Spleen (tissue), 11 donors: ENCODE measurements at regions not wholly inside any gene's neighbourhood (a gene's known extent, or its start where the extent isn't known, plus 50 kb on each side); places are given as distances from the start of the nearest gene placed in this dataset.

Experiments
- DNase-seq: peaks from one replicate; pipeline ENCODE4 v3.0.0-alpha.2; 2020
- H3K27ac ChIP-seq, 8 donors: fragments of 200-600 bp; sonication (generic) in 7 of 8; 1 replicate in 4 of 8; 2 replicates in 4 of 8; pipeline versions ENCODE4 v1.5.0 to v1.8.0; 2016 to 2021; ENCODE audit warnings: inconsistent platforms in 4 of 8, mild to moderate bottlenecking in 4 of 8, moderate library complexity in 1 of 8
- H3K27me3 ChIP-seq, 7 donors: fragments of 200-600 bp; sonication (generic) in 6 of 7; replicated peaks in 1 of 7; 1 replicate in 4 of 7; 2 replicates in 3 of 7; pipeline versions ENCODE4 v1.5.0 to v1.8.0; 2016 to 2021; ENCODE audit warnings: inconsistent platforms in 3 of 7, mild to moderate bottlenecking in 1 of 7
- H3K36me3 ChIP-seq, 6 donors: fragments of 200-600 bp; sonication (generic) in 5 of 6; 1 replicate in 4 of 6; 2 replicates in 2 of 6; pipeline versions ENCODE4 v1.5.0 to v1.8.0; 2016 to 2021; ENCODE audit warnings: inconsistent platforms in 2 of 6
- H3K4me1 ChIP-seq, 6 donors: fragments of 200-600 bp; sonication (generic) in 5 of 6; 1 replicate in 3 of 6; 2 replicates in 3 of 6; pipeline versions ENCODE4 v1.5.0 to v1.8.0; 2016 to 2021; ENCODE audit warnings: inconsistent platforms in 3 of 6
- H3K4me3 ChIP-seq, 8 donors: fragments of 200-600 bp; sonication (generic) in 7 of 8; 1 replicate in 4 of 8; 2 replicates in 4 of 8; pipeline versions ENCODE4 v1.5.0 to v1.8.0; 2016 to 2021; ENCODE audit warnings: inconsistent platforms in 4 of 8, mild to moderate bottlenecking in 4 of 8, moderate library complexity in 2 of 8
- H3K9me3 ChIP-seq, 8 donors: fragments of 200-600 bp; sonication (generic) in 7 of 8; 1 replicate in 4 of 8; 2 replicates in 4 of 8; pipeline versions ENCODE4 v1.5.0 to v1.8.0; 2016 to 2021; ENCODE audit warnings: inconsistent platforms in 4 of 8
- CTCF ChIP-seq, 11 experiments: fragments of 200-600 bp in 7 of 11; fragments of 450-650 bp in 4 of 11; sonication (generic) in 4 of 11; IDR thresholded peaks in 8 of 11; conservative IDR thresholded peaks in 3 of 11; 1 replicate in 7 of 11; 2 replicates in 4 of 11; pipeline versions ENCODE4 v1.4.0 to v1.8.0; 2016 to 2021; ENCODE audit warnings: antibody characterized with exemption in 11 of 11, inconsistent platforms in 4 of 11, mild to moderate bottlenecking in 1 of 11
- POLR2A ChIP-seq, 3 donors: fragments of 450-650 bp; IDR thresholded peaks; one replicate each; pipeline ENCODE4 v1.5.1; 2017; ENCODE audit warnings: antibody characterized with exemption in 3 of 3, mild to moderate bottlenecking in 1 of 3
- POLR2AphosphoS5 ChIP-seq, 3 donors: sonication (generic); formaldehyde crosslinking; IDR thresholded peaks; one replicate each; pipeline ENCODE4 v1.5.1; 2017; ENCODE audit warnings: antibody characterized with exemption in 3 of 3
- WGBS, 5 donors: extraction: QIAGEN DNeasy Blood & Tissue Kit in 3 of 5; methylation state at CpG; one replicate each; pipeline versions ENCODE4 v1.1.5 to v1.1.7; 2013 to 2018; 5-methylcytosine and 5-hydroxymethylcytosine counted together
- intact Hi-C: fragments of 100-400 bp; cut with DNase I; formaldehyde crosslinking; loops from one replicate; pipeline ENCODE4 v1.15.0; 2023; ENCODE audit warnings: low total_unique reads
- donor health status: healthy with polysubstance abuse.
- donor health status: DM: no; HTN: no; CAD: no; lungs with moderate emphysema.
- donor health status: DM: no; HTN: no; CAD: no.
- donor health status: Bipolar disorder and iron deficiency.
- donor health status: healthy.
- donor health status: DM: no; HTN: no; CAD: no.
- donor health status: DM: yes; HTN: yes; CAD: no.

- no peaks in the 10 kb centered on the region for H3K36me3 ChIP-seq
- WGBS, 5 donors = 10 to 25% (median 17%) methylated on average over 1 of the region's 1 CpG
- intact Hi-C loops = no loop called here
- no peak overlapping the region for H3K27ac ChIP-seq
- H3K4me3 ChIP-seq = no peak overlapping the region
- TF ChIP-seq POLR2A (IDR thresholded peaks at IDR 0.05) = no peak
- no peak for TF ChIP-seq CTCF (IDR thresholded peaks at IDR 0.05 in 8 of 11, conservative IDR thresholded peaks at IDR 0.05 in 3 of 11)
- no peaks in the 10 kb centered on the region for H3K27me3 ChIP-seq
- peaks cover 0 to 41% (median 24%) of the 10 kb centered on the region in 8 donors for H3K9me3 ChIP-seq
- no peaks in the 10 kb centered on the region for H3K4me1 ChIP-seq
- no peak for DNase-seq
Measured at GRCh38 chr4:177128306-177128705, 181.4 kb upstream of the NEIL3 start.

- H3K4me3 ChIP-seq = no peak overlapping the region
- intact Hi-C loops = no loop called here
- no peak for DNase-seq
- no peak overlapping the region for H3K27ac ChIP-seq
- H3K27me3 ChIP-seq = no peaks in the 10 kb centered on the region
- H3K4me1 ChIP-seq = no peaks in the 10 kb centered on the region
- H3K36me3 ChIP-seq = no peaks in the 10 kb centered on the region
- TF ChIP-seq CTCF (IDR thresholded peaks at IDR 0.05 in 8 of 11, conservative IDR thresholded peaks at IDR 0.05 in 3 of 11) = no peak
- no peak for TF ChIP-seq POLR2AphosphoS5 (IDR thresholded peaks at IDR 0.05)
- no peak for TF ChIP-seq POLR2A (IDR thresholded peaks at IDR 0.05)
- H3K9me3 ChIP-seq = peaks cover 0 to 43% (median 24%) of the 10 kb centered on the region in 8 donors
Measured at GRCh38 chr4:177131736-177132135, 177.9 kb upstream of the NEIL3 start.

- TF ChIP-seq CTCF (IDR thresholded peaks at IDR 0.05 in 8 of 11, conservative IDR thresholded peaks at IDR 0.05 in 3 of 11) = no peak
- TF ChIP-seq POLR2A (IDR thresholded peaks at IDR 0.05) = no peak
- no peak for TF ChIP-seq POLR2AphosphoS5 (IDR thresholded peaks at IDR 0.05)
Measured at GRCh38 chr4:177147668-177148067, 162.0 kb upstream of the NEIL3 start.

GRCh38 chr4:177155454-177155853 lies 154.2 kb upstream of the NEIL3 start:
- H3K9me3 ChIP-seq = peaks cover 0 to 5% (median 0%) of the 10 kb centered on the region in 8 donors
- TF ChIP-seq CTCF (IDR thresholded peaks at IDR 0.05 in 8 of 11, conservative IDR thresholded peaks at IDR 0.05 in 3 of 11) (no peak), POLR2A (IDR thresholded peaks at IDR 0.05) (no peak), POLR2AphosphoS5 (IDR thresholded peaks at IDR 0.05) (no peak)
- H3K4me3 ChIP-seq = no peak overlapping the region
- no peaks in the 10 kb centered on the region for H3K4me1 ChIP-seq
- no peak overlapping the region for H3K27ac ChIP-seq
- WGBS, 5 donors = 81 to 87% (median 86%) methylated on average over 3 of the region's 3 CpGs
- DNase-seq = no peak
- no peaks in the 10 kb centered on the region for H3K27me3 ChIP-seq
- H3K36me3 ChIP-seq = no peaks in the 10 kb centered on the region
- intact Hi-C loops = no loop called here

More at GRCh38 chr4:177147668-177148067, 162.0 kb upstream of the NEIL3 start:
- Histone ChIP-seq H3K27ac (no peak overlapping the region), H3K4me3 (no peak overlapping the region), H3K4me1 (no peaks in the 10 kb centered on the region), H3K27me3 (no peaks in the 10 kb centered on the region), H3K9me3 (peaks cover 0 to 5% (median 0%) of the 10 kb centered on the region in 8 donors), H3K36me3 (no peaks in the 10 kb centered on the region)
- intact Hi-C loops = no loop called here
- DNase-seq = no peak
